Fibroblast of upper back skin (primary cell): ENCODE measurements at regions not wholly inside any gene's neighbourhood (a gene's known extent, or its start where the extent isn't known, plus 50 kb on each side); places are given as distances from the start of the nearest gene placed in this dataset.

Experiments
- DNase-seq: peaks from one replicate; pipeline ENCODE4 v3.0.0-alpha.2; 2013

- DNase-seq = no peak
Measured at GRCh38 chr16:85380905-85381737, 232.0 kb upstream of the GSE1 start.

GRCh38 chr16:85381738-85382592, 231.2 kb upstream of the GSE1 start:
- peak; percentile 75 for DNase-seq

GRCh38 chr16:85382717-85383118, 230.4 kb upstream of the GSE1 start:
- no peak for DNase-seq

- DNase-seq = no peak
Measured at GRCh38 chr16:85383836-85384832, 229.0 kb upstream of the GSE1 start.

GRCh38 chr16:85384833-85385462, 228.2 kb upstream of the GSE1 start:
- DNase-seq = no peak

- no peak for DNase-seq
Measured at GRCh38 chr16:85385463-85386331, 227.4 kb upstream of the GSE1 start.

GRCh38 chr16:85386467-85387170, 226.5 kb upstream of the GSE1 start:
- no peak for DNase-seq

GRCh38 chr16:85387171-85387507, 226.0 kb upstream of the GSE1 start:
- no peak for DNase-seq

GRCh38 chr16:85387731-85388295, 225.3 kb upstream of the GSE1 start:
- no peak for DNase-seq

- no peak for DNase-seq
Measured at GRCh38 chr16:85389679-85390470, 223.2 kb upstream of the GSE1 start.

- peak; percentile 89 for DNase-seq
Measured at GRCh38 chr16:85390511-85391174, 222.5 kb upstream of the GSE1 start.

- no peak for DNase-seq
Measured at GRCh38 chr16:85391175-85391707, 221.9 kb upstream of the GSE1 start.

GRCh38 chr16:85391769-85392583, 221.1 kb upstream of the GSE1 start:
- no peak for DNase-seq

- DNase-seq = no peak
Measured at GRCh38 chr16:85392756-85393673, 220.1 kb upstream of the GSE1 start.

- peak; percentile 60 for DNase-seq
Measured at GRCh38 chr16:85393674-85394451, 219.3 kb upstream of the GSE1 start.
